HG03565 (cell line): ENCODE measurements at regions not wholly inside any gene's neighbourhood (a gene's known extent, or its start where the extent isn't known, plus 50 kb on each side); places are given as distances from the start of the nearest gene placed in this dataset.
"Not testable (repeated sequence)": the region's sequence is repeated elsewhere in the genome, so short reads cannot be mapped to it uniquely, and the experiment has no call there.

ENCODE experiments used
- ATAC-seq: cut with Tn5 transposase; IDR thresholded peaks from one replicate; pipeline ENCODE4 v1.9.1; 2021; ENCODE audit warnings: mild to moderate bottlenecking, moderate library complexity; ENCODE audit not compliant: unreplicated experiment

DNA sequence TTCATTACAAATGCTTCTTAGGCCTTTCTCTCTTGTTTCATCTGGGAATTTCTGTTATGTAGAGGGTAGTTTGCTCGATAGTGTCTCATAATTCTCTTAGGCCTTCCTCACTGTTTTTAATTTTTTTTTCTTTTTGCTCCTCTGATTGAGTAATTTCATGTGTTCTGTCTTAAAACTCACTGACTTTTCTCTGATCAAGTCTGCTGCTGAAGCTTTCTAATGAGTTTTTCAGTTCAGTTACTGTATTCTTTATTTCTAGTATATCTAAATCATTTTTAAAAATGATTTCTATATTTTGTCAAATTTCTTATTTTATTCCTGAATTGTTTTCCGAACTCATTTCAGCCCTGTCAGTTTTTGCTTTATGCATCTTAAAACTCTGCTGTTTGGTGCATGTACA lies 228.0 kb downstream of the MID1IP1 start:
- ATAC-seq: no peak

DNA sequence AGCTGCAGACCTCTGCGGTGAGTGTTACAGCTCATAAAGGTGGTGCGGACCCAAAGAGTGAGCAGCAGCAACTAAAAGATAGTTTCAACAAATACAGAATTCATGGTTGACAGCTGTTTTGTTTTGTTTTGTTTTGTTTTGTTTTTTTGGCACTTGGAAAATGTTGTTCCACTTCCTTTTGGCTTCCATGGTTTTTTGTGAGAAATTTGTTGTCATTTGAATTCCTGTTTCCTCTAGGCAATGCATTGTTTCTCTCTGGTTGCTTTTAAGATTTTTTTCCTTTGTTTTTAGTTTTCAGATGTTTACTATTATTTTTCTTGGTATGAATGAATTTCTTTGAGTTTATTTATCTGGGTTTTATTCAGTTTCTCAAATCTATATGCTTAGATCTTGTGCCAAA lies 229.4 kb downstream of the MID1IP1 start:
- no peak for ATAC-seq

DNA sequence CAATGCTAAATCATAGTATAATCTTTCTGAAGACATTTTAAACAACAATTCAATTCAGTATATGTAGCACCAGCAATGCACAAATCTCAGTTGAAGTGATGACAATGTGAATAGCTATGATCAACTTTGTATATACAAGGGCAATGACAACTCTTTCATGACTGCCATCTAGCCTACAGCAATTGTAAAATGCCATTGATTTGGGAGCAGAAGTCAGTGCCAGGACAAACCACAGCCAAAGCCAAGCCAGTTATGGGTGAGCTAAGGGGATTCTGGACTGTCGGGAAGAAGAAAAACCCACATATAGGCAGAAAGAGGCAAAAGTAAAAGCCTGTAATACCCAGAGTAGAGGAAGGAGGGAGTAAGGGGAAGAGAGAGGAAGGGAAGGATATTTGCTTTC lies 238.6 kb downstream of the MID1IP1 start:
- no peak for ATAC-seq

DNA sequence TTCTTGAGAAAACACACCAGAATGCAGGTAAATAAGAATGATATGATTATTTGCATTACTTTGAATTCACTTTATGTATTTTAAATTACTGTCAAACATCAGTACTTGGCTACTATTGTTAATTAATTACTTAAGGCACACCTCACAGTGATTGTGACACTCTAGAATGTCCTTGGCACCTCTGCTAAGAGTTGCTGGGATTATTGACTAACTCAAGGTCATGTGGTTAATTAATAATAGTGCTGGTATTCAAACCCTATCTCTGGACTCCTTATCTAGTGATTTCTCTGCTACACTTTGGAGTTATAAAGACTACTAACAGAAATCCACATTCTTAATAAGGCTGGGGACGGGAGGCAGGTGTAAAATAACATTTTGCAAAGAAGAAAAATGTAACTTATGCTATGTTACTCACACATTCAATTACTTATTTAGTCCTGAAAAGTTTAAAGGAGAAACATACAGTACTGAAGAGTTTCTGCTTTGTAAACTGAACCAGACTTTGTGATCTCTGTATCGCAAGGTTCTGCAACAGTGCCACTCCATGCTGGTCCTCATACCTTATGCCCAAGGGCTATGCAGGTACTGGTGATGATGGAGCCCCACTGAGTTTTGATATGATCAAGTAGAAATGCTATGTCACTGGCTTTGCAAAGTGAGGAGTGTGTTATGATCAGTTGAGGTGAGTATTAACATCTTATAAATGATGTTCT lies 242.7 kb downstream of the MID1IP1 start:
- no peak for ATAC-seq

DNA sequence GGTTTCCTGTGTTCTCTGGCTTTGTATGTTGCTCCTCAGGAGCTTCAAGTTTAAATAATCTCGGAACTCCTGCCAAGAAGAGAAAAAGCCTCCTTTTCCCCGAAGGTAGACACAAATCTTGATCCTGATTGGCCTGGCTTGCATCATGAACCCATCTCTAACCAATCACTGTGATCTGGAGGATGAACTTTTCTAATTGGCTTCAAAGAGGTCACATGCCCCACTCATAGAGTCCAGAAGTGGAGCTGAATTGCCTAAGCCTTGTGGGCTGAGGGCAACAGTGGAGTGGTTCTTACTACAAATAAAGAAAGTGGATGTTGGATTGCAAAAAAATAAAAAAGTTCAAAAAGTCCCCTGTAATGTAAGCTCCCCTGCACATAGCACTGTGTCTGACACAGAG lies 245.9 kb downstream of the MID1IP1 start:
- ATAC-seq: no peak

DNA sequence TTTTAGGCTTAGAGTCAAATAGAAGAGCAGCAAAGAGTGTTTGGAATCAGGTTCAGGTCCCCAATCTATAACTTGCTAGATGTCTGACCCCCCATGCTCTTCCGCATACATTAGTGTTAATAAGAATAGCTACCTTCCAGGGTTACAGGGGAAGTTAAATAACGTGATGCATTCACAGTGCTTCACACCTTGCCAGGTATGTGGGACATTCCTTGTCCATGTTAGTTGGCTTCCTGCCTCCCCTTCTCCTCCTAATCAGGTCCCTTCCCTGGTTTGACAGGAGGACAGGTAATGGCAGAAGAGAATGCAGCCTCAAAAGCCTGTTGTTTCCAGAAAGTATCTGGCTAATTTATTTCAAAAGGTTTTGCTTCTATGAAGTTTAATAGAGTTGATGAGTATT lies 248.7 kb downstream of the MID1IP1 start:
- no peak for ATAC-seq

DNA sequence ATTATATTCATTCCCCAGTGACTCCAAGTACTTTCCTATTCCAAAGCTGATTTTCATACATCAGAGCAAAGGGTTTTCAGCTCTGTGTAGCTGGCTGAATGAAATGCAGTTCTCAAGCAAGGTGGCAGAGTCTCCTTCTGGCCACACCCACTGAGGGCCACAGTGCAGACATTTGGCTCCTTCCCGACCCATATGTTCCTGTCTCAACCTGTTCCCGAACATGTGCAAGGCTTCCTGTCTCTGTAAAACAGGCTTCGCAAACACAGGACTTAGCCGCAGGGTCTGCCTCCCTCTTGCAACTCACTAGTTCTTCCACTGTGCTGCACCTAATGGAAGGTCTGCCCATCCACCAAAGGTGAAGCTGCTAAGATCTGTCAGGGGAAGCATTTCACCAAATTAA lies 249.2 kb downstream of the MID1IP1 start:
- ATAC-seq: no peak

DNA sequence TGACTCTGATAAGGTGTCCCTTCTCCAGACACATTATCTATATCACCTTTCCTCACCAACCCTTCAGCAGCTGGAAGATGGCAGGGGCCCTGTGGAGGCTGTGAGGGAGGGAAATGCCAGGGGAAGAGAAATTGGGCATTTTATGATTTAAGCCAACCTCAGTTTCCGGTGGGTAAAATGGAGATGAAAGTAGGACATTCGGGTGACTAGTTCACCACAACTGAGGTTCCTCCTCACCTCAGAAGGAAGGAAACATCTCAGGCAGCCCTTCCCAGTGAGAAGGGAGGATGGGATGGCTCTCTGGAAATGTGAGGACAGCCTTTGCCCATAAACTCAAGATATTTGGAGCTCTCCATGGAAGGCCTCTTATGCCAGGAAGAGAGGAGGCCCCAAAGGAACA lies 251.5 kb downstream of the MID1IP1 start:
- no peak for ATAC-seq

DNA sequence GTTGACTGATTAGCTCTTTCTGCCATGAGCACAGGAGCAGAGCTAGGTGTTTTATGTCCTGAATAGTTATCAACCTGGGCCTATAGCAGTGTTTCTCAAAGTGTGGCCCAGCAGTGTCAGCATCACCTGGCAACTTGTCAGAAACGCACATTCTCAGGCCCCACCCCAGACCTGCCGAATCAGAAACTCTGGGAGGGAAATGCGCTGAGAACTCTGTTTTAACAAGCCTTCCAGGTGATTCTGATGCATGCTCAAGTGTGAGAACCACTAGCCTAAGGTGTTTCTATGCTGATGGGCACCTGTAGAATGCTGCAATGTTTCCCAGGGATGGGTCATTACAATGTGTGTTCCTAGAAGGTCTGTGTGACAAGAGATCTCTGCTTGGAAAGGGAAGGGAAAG lies 257.5 kb downstream of the MID1IP1 start:
- ATAC-seq: no peak

DNA sequence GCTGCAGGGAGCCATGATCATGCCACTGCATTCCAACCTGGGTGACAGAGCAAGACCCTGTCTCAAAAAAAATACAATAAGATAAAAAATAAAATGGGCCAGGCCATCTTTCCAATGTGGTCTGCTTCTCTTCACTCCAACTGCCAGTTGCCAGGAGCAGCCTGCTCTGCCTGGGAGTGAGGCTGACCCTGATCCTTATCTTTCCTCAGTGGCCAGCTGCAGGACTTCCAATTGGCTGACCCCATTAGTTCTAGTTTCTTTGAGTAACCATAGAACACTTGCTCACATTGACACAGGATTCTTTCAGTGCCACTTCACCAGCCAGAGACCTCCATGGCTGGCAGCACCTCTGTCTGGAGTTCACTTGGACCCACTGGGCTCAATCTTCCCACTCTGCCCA lies 258.6 kb downstream of the MID1IP1 start:
- no peak for ATAC-seq

DNA sequence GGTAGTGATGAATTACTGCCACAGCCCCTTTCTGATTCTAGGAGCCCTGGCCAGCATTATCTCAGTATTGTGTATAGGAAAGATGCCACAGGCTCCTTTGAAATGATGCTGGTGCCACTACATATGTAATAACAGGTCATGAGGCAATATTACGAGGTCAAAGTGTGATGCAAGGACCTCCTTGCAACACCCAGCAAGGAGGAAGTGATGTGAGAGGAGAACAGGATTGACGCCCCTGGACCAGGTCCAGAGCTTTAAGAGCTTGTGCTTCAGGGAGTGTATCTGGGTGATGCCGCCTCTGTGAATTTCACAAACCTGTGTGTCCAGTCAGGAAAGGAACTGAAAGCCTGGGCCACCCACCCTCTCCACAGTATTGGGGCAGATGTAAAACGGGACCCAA lies 261.8 kb downstream of the MID1IP1 start:
- ATAC-seq: no peak

DNA sequence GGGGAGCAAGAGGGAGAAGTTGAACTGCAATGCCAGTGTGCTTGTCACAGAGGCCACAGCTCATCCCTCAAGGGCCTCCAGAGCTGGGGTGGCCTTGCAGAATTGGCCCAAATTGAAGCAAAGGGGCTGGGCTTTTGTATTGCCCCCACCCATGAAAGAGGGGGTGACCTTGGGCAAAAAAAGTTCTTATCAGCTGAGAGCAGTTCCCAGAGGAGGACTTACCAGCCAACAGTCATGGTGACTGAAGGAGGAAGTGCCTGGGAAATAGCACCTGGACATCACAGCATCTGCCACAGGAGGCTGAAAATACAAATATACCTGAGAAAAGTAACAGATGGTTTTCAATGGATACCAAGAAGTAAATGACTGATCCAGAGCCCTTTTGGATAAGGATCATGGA lies 262.4 kb downstream of the MID1IP1 start:
- ATAC-seq: no peak

DNA sequence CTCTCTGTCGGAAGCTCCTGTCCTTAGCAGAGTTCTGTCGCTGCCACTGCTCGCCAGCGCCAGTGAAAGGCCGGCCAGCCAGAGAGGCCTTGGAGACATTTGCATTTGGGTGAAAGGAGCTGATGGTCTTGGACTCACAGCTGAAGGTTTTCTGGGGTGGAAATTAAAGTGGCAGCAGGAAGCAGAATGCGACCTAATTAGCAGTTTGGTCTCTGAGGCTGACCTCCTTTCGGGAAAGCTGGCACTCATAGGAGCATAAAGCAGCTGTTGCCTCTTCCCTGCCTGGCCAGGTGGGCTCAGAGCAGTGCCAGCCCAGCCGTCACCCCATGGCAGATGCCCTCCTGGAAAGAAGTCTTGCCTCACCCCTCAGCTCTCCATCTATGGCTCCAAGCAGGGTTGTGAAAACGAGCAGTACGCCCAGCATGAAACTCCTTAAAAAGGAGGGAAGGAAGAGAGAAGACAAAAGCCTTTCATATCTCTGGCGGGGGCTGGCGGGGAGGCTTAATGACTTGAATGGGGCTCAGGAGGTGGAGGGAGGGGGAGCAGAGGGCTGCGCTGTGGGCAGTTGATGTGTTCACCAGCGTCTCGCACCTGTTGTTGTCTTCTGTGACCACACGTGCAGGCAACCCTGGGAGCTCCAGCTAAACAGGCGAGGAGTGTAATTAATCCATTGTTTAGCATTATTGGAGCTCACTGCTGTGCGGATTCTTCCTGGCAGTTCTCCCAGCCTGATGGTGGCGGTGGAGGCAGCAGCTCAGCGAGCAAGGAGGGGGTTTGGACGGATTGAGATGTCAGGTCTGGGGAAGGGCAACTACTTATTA lies 264.0 kb downstream of the MID1IP1 start:
- ATAC-seq: no peak

DNA sequence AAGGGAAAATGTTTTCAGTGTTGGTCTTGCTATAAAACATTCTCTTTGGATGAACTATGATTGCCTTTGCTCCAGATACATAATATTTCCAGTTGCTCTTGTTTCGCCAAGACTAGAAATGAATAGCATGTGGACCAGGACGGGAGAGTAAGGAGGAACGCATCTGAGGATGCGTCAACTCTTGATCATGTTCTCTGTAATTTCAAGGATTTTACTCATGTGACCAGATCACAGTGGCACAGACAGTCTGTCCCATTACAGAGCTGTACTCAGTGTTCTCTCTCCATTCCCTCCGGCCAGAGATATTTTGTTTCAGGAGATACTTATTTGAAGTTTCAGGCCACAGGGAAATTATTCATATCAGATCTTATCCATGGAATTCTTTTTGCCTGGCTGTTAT lies 266.6 kb downstream of the MID1IP1 start:
- ATAC-seq: no peak

DNA sequence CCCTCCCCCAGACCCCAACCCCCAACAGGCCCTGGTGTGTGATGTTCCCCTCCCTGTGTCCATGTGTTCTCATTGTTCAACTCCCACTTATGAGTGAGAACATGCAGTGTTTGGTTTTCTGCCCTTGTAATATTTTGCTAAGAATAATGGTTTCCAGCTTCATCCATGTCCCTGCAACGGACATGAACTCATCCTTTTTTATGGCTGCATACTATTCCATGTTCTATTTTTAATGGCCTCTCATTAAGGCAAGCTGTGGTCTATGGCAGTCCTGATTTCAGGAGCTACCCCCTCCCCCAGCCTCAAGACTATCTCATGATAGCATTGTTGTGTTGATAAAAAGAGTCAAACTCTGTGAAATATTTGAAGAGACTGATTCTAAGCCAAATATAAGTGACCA lies 267.4 kb downstream of the MID1IP1 start:
- ATAC-seq: not testable (repeated sequence)

DNA sequence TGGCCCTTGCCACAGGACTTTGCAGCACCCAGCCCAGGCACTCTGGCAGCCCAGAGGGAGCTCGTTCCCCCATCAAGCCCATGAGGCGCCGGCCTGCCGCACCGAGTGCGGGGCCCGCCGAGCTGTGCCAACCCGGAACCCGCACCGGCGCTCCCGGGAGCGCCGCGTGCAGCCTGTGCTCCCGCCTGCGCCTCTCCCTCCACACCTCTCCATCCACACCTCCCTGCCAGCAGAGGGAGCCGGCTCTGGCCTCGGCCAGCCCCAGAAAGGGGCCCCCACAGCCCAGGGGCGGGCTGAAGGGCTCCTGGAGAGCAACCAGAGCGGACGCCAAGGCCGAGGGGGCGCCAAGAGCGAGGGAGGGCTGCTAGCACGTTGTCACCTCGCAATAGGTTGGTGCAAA lies 268.8 kb downstream of the MID1IP1 start:
- ATAC-seq: no peak

DNA sequence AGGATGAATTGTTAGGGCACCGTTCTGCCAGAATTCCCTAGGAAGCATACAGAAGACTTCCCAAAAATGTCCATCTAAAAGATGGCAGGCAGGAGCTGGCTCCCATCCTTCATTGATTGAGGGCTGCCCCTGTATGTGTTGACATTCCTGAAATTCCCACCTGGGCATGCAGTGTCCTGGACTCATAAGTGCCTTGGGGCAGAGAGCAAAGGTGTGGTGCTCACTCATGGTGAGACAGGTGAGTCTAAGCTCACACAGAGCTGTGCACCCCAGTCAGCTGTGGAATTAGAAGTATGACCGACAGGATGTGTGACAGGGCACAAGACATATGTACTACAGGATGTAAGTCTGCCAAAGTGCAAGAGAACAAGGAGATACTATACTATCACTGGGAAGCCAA lies 271.9 kb downstream of the MID1IP1 start:
- ATAC-seq: no peak

DNA sequence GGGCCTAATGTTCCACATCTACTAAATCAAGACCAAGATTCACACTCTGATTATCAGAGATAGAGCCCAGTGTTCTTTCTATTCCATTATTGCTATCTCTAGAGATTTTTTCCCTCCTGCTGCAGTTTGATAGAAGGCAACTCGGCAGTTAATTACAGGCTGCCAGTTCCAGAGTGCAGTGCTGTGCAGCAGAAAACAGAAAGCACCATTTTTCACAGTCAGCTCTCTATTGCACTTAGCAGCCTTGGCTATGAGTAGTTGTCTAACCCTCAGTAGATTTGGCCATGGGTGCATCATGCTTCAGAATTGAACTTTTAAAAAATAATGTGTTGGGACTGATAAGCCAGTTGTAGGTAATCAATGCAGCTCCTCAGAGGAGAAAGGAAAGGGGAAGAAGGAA lies 295.3 kb downstream of the MID1IP1 start:
- ATAC-seq: no peak

DNA sequence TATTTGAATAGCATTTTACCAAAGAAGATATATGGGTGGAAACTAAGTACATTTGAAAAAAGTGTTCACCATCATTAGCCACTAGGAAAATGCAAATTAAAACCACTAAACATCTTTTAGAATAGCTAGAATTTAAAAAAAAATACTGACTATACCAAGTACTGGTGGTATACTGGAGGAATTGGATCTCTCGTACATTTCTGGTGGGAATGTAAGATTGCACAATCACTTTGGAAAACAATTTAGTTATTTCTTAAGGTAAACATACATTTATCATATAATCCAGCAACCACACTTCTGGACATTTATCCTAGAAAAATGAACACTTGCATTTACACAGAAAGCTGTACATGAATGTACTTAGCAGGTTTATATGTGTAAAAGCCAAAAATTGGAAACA lies 303.5 kb downstream of the MID1IP1 start:
- ATAC-seq: no peak

DNA sequence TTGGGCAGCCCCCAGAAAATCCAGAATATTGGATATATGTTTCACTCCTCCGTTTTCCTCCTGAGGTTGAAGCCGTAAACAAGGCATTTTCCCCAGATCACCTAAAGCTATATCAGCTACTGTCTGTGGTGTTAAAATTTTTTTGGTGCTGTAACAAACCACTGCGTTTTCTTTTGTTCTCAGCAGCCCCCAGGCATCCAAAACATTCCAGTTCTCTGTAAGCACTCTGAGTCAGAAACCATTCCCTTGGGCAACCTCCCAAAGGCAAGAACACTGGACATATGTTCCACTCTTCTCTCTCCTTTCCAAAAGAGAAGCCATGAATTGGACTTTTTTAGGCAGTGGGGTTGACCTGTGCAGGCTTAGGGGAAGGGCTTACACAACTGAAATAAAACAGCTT lies 310.9 kb downstream of the MID1IP1 start:
- ATAC-seq: no peak

DNA sequence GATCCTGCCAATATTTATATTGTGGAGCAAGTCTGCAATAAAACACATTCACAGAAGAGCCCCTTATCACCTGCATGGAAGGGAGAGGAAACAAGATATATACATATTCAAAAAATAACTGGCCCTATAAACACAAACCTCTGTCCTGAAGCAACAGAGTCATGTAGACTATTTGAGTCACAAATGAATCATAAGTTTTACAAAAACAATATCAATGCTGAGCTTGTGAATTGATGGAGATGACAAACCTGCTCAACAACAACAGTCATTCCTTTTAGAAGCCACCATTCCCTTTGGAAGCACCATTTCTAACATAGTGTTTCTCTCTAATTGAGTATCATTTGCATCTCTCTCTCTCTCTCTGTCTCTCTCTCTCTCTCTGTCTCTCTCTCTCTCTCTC lies 313.9 kb downstream of the MID1IP1 start:
- no peak for ATAC-seq

DNA sequence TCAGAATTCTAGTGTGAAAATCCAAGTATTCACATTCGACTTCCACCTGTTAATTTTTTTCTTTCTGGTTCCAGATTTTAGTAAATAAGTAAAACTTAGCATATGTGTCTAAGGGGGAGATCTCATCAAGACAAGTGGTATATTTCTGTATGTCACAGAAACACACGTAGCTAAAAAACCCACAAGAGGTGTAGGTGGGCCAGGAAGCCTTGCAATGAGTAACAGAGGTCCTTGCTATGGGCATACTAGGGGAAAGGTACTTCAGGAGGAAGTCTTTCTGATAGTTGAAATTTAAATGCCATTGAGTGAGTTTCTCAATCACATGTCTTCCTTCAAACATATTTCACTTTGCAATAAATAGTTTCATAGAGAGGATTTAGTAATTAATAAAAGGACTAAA lies 315.8 kb downstream of the MID1IP1 start:
- ATAC-seq: no peak

DNA sequence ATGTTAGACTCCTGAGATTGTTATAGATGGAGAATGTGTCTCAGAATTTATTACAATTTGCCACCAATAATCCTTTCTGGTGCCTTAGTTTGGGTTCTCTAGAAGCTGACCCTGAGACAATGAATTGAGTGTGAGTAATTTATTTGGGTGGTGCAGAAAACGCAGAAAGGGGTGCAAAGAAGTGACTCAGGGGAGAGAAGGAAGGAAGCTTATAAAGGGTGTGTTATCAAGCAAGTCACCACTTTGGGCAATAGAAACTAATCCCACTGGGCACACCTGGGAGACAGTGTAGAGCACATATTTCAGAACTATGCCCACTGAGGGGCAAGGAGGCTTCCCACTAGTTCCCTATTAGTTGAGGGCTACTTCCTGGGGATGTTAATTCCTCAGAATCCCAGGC lies 320.6 kb downstream of the MID1IP1 start:
- ATAC-seq: no peak
